HG02623 (cell line): ENCODE measurements at regions not wholly inside any gene's neighbourhood (a gene's known extent, or its start where the extent isn't known, plus 50 kb on each side); places are given as distances from the start of the nearest gene placed in this dataset.
"Not testable (repeated sequence)": the region's sequence is repeated elsewhere in the genome, so short reads cannot be mapped to it uniquely, and the experiment has no call there.

Experiments
- ATAC-seq: cut with Tn5 transposase; IDR thresholded peaks from one replicate; pipeline ENCODE4 v1.9.1; 2021; ENCODE audit warnings: moderate library complexity; ENCODE audit not compliant: unreplicated experiment

- no peak for ATAC-seq
Measured at GRCh38 chr4:159410076-159410777, 307.3 kb downstream of the RAPGEF2 start.

DNA sequence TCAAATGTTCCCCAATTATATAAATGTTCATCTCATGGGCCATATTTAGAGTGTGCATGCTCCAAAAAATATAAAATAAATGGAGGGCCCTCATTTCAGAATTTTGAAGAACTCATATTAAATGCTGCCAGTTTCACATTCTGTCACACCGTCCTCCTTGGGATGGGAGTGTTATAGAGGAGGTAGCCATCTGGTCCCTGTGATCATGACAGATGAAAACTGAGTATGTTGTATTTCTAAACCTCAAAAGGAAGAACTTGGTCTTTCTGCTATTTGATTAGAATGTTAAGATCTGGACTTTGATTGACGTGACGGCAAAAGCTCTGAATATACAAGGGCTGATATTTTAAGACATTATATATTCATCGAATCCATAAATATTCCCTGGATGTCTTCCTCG lies 308.0 kb downstream of the RAPGEF2 start:
- ATAC-seq = no peak

DNA sequence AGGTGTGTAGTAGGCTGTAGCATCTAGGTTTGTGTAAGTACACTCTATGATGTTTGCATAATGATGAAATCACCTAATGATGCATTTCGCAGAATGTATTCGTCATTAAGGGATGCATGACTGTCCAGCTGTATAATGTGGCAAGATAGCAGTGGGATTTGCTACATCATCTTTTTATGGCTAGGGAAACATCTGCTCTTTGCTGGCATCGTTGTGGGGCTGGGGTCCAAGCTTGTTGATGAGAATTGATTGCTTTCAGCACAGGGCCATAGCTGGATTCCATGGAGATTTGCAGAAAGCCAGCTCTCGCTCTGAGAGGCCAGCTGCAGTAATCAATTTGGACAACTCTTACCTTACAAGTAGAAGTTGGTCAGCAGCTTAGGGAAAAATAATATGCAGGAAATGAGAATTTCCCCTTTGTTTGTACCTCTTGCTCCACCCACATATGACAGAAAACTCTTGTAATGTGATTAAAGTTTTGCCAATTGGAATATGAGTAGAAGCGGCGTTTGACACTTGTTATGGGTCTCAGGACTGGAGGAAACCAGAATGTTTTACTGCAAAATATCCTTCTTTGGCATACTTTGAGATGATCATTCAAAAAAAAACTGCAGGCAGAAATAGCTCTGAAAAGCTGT lies 310.5 kb downstream of the RAPGEF2 start:
- ATAC-seq = no peak

DNA sequence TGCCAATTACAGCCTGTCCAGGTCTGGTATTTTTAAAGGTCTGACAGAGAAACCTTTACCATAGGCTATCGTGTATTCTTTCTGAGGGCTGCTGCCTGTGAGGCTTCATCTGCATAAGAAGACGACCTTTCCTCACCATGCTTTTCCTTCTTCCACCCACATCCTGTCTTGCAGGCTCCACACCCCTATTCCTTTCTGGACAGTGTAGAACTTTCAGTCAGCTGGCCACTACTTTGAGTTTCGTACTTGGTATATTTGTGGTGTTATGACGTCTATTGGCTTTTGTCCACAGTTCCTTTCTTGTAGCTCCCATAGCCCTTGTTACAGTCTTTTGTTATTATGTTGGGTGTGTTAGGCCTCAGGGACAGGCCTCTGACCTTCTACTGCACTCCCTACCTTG lies 311.4 kb downstream of the RAPGEF2 start:
- no peak for ATAC-seq

GRCh38 chr4:159416073-159416472 lies 313.2 kb downstream of the RAPGEF2 start:
- ATAC-seq = no peak

DNA sequence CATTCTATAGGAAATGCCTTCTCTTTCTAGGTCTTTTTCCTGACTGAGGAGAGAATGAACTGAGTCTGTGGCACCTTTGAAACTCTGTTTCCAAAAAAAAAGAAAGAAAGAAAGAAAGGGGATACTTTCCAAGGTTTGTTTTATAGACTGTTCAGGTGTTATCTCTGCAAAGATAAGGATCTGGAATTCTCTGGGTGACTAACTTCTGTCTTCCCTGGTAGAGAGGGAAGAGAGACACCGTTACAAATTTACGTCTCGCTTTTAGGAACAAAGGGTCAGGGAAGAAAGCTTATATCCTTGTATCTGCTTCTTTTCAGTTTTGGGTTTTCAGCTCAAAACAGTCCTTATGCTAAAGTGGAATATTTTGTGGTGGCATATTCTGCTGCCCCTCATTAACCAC lies 314.1 kb downstream of the RAPGEF2 start:
- no peak for ATAC-seq

DNA sequence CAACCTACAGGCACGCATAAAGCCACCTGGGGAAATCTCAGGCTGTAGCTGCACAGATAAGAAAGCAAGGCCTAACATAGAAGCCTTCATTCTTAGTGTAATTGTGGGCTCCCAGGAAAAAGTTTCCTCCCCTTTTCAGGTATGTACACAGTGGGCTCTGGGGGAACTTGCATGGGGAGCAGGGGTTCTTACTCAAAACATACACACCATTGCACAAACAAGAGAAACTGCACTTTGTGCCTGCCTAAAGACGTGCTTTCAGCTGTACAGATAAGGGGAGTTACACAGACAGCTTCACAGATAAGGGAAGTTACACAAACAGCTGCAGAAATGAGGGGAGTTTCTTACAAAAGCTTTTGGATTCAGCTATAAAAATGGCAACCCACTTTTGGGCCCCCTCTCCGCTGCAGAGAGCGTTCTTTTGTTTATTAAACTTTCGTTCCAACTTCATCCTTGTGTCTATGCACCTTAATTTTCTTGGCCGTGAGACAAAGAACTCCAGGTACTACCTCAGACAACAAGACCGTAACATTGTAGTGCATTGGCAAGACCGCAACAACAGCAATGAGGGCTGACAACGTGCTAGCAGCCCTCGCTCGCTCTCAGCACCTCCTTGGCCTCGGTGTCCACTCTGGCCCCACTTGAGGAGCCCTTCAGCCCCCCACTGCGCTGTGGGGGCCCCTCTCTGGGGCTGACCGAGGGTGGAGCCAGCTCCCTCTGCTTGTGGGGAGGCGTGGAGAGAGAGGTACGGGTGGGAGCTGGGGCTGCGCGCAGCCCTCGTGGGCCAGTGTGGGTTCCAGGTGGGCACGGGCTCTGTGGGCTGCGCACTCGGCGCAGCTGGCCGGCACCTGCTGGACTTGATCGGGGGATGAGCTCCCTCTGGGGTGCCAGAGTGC lies 317.5 kb downstream of the RAPGEF2 start:
- ATAC-seq = no peak

GRCh38 chr4:159421058-159421419 lies 318.2 kb downstream of the RAPGEF2 start:
- not testable (repeated sequence) for ATAC-seq

DNA sequence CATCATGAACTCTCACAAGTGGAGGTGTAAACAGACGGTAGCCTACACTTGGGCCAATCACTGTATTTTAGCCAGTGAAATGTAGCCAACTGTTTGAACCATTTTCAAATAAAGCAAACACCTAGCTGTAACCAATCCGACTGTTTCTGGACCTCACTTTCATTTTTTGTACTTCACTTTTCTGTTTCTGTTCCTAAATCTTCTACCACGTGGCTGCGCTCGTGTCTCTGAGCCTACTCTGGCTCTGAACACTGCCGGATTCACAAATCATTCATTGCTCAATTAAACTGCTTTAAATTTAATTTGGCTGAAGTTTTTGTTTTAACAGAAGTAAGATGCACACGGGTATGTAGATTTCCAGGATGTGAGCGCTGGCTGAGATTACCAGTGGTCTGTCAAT lies 319.1 kb downstream of the RAPGEF2 start:
- no peak for ATAC-seq

DNA sequence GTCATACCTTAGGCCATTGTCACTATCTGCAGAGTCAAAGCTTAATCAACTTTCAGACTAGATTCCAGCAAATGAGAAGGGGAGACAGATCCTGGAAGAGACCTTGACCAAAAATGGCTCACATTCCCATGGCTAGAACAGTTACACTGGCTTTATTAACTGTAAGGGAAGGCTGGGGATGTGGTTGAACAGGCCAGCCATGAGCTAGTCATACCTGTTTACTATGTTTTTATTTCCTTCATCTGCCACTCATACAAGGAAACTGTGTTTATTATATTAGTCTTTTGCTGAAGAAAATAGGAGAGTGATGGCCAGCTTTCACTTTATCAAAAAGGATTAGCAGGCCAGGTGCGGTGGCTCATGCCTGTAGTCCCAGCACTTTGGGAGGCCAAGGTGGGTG lies 319.7 kb downstream of the RAPGEF2 start:
- ATAC-seq = no peak

- no peak for ATAC-seq
Measured at GRCh38 chr4:159425737-159426305, 322.9 kb downstream of the RAPGEF2 start.

DNA sequence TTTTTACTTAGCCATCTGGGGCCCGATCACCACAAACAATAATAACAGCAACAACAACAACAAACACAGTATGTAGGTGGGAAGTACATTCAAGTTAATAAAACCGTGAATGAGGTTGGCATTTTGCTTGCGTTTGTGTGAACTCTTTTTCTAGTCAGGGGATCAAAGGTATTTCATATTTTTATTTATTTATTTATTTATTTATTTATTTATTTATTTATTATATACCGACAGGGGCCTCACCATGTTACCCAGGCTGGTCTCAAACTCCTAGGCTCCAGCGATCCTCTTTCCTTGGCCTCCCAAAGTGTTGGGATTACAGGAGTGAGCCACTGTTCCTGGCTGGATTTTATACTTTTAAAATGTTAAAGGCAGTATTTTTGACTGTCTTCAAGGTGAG lies 325.4 kb downstream of the RAPGEF2 start:
- ATAC-seq = no peak

GRCh38 chr4:159428975-159429692 lies 326.3 kb downstream of the RAPGEF2 start:
- no peak for ATAC-seq

GRCh38 chr4:159429693-159430035 lies 326.8 kb downstream of the RAPGEF2 start:
- ATAC-seq = no peak

DNA sequence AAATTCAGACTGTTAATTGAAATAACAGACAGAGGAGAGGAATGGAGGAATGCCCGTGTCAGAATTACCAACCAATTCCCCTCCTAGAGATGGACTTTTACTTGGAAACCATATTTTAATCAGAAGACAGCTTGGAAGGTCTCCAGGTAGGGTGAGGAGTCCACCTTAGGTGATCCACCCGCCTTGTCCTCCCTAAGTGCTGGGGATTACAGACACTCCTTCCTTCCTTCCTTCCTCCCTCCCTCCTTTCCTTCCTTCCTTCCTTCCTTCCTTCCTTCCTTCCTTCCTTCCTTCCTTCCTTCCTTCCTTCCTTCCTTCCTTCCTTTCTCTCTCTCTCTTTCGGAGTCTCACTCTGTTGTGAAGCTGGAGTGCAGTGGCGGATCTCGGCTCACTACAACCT lies 328.0 kb downstream of the RAPGEF2 start:
- ATAC-seq = no peak

DNA sequence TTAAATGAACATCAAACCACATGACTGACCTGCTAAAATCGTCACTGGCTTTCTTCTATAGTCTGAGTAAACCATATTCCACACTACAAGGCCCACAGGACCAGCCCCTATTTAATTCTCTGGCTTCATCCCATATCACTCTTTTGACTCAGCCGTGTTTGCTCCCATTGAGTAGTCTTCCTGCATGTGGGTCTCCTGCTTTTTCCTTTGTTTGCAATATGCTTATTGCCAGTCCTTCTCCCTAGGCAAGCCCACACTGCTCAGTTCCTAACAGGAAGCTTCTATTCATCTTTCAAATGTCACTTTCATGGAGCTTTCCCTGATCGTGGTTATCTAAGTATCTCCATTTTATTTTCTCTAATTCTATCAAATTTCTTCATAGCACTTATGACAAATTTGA lies 329.6 kb downstream of the RAPGEF2 start:
- ATAC-seq = no peak

DNA sequence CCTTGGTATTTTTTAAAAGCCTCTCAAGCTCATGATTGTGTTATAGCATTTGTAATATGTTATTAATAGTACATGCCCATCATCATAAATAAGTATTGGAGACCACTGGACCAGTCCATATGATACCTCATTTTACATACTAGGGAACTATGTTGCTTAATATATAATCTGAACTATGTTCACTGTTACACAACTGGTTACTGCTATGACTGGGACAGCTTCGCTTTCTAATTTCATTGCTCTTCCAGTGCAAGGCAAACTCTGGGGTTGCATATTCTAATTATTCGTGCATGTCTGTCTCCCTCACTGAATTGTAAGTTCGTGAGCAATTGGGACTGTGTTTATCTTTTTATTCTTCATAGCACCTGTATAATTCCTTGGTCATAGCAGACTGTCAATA lies 330.5 kb downstream of the RAPGEF2 start:
- ATAC-seq = no peak

DNA sequence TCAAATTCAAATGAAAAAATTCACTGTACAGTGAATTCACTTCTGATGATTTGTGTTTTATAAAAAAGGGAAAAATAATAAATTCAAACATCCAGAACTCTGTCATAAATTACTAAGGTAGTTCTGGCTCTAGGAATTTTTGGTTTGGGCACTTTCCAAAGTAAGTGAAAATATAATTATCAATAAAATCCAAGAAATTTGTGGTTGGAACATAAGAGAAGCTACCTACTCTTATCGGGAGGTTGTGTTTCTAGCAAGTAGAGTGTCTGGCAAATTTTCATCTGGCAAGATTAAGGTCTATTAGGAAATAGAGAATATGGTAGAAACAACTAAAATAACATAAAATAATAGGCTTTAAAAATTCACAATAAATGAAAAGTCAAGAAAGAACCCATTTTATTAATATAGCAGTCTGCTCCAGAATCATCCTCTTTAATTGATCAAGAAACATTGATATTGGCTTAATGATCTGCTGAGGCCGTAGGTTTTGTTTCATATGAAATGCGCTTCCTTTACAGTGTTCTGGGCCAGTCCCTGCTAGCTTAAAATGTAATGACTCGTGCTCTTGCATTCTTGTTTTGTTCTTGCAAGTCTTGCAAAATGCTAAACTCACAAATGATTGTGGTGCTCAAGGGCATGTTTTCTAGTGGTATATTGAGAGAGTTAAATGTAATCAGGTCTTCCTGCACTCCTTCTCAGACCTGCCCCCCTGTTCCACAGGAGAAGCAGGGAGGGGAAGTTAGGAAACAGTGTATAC lies 331.4 kb downstream of the RAPGEF2 start:
- no peak for ATAC-seq

DNA sequence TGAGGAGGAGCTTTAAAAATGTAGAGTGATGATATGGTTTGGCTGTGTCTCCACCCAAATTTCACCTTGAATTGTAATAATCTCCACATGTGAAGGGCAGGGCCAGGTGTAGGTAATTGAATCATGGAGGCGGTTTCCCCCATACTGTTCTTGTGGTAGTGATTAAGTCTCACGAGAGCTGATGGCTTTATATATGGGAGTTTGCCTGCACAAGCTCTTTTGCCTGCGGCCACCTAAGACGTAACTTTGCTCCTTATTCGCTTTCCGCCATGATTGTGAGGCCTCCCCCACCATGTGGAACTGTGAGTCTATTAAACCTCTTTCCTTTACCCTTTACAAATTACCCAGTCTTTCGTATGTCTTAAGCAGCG lies 332.0 kb downstream of the RAPGEF2 start:
- no peak for ATAC-seq

- no peak for ATAC-seq
Measured at GRCh38 chr4:159435561-159436023, 332.7 kb downstream of the RAPGEF2 start.
